WTC11 (cell line): ENCODE measurements at regions not wholly inside any gene's neighbourhood (a gene's known extent, or its start where the extent isn't known, plus 50 kb on each side); places are given as distances from the start of the nearest gene placed in this dataset.

Source experiments
- ATAC-seq: fragments of 200-7000 bp; cut with Tn5 transposase; 2 replicates; pipeline ENCODE4 v1.10.0; 2021; ENCODE audit warnings: mild to moderate bottlenecking, moderate library complexity
- CTCF ChIA-PET: fragments of 300-600 bp; sonication (Branson Sonifier 250); formaldehyde crosslinking; loops from one replicate; lab custom pipeline; 2021; ENCODE audit warnings: antibody characterized with exemption; lab: Charles Lee
- POLR2A ChIA-PET: fragments of 350-600 bp; sonication (Branson Sonifier 250); formaldehyde crosslinking; loops from one replicate; lab custom pipeline; 2021; ENCODE audit warnings: antibody characterized with exemption; lab: Charles Lee
- DNase-seq: peaks from one replicate; pipeline ENCODE4 v3.0.0; 2021; ENCODE audit warnings: low spot score
- H3K27ac Mint-ChIP-seq: 2 replicates; pipeline ENCODE4 v1.8.0; 2021; ENCODE audit warnings: mixed read lengths
- H3K27me3 Mint-ChIP-seq: 2 replicates; pipeline ENCODE4 v1.8.0; 2021; ENCODE audit warnings: low read depth, mild to moderate bottlenecking, moderate library complexity, mixed read lengths
- H3K36me3 Mint-ChIP-seq: 2 replicates; pipeline ENCODE4 v1.8.0; 2021; ENCODE audit warnings: mixed read lengths
- H3K4me1 Mint-ChIP-seq: 2 replicates; pipeline ENCODE4 v1.8.0; 2022; ENCODE audit warnings: mixed read lengths
- H3K4me3 Mint-ChIP-seq: 2 replicates; pipeline ENCODE4 v1.8.0; 2021; ENCODE audit warnings: mild to moderate bottlenecking, moderate library complexity, mixed read lengths
- H3K9me3 Mint-ChIP-seq: 2 replicates; pipeline ENCODE4 v1.8.0; 2021; ENCODE audit warnings: mixed read lengths
- AFF4 ChIP-seq: sonication (generic); formaldehyde crosslinking; IDR thresholded peaks from 2 replicates; pipeline ENCODE4 v1.8.1; 2023; ENCODE audit warnings: mild to moderate bottlenecking, missing genetic modification reagents, borderline replicate concordance
- ATF1 ChIP-seq: sonication (generic); formaldehyde crosslinking; IDR thresholded peaks from 2 replicates; pipeline ENCODE4 v1.8.1; 2023; ENCODE audit warnings: mild to moderate bottlenecking, moderate library complexity, missing genetic modification reagents
- ATF6 ChIP-seq: sonication (generic); formaldehyde crosslinking; IDR thresholded peaks from 2 replicates; pipeline ENCODE4 v1.8.1; 2023; ENCODE audit warnings: mild to moderate bottlenecking, missing genetic modification reagents
- CREB1 ChIP-seq: sonication (generic); formaldehyde crosslinking; IDR thresholded peaks from 2 replicates; pipeline ENCODE4 v1.8.0; 2023; ENCODE audit warnings: mild to moderate bottlenecking, missing genetic modification reagents
- E2F5 ChIP-seq: sonication (generic); formaldehyde crosslinking; IDR thresholded peaks from 2 replicates; pipeline ENCODE4 v1.8.1; 2022; ENCODE audit warnings: mild to moderate bottlenecking, moderate library complexity, missing genetic modification reagents
- EMX1 ChIP-seq: fragments of 250-450 bp; sonication (Bioruptor Pico); IDR thresholded peaks from 2 replicates; pipeline ENCODE4 v1.8.0; 2021; ENCODE audit warnings: mild to moderate bottlenecking
- ERG ChIP-seq: fragments of 250-450 bp; sonication (Bioruptor Pico); IDR thresholded peaks from 2 replicates; pipeline ENCODE4 v1.8.0; 2021; ENCODE audit warnings: mild to moderate bottlenecking
- ETV6 ChIP-seq: sonication (generic); formaldehyde crosslinking; IDR thresholded peaks from 2 replicates; pipeline ENCODE4 v1.8.1; 2022; ENCODE audit warnings: mild to moderate bottlenecking, missing genetic modification reagents
- FOXK1 ChIP-seq: sonication (generic); formaldehyde crosslinking; IDR thresholded peaks from 2 replicates; pipeline ENCODE4 v1.8.0; 2022; ENCODE audit warnings: mild to moderate bottlenecking, moderate library complexity, missing genetic modification reagents
- GABPB1 ChIP-seq: sonication (generic); formaldehyde crosslinking; IDR thresholded peaks from 2 replicates; pipeline ENCODE4 v1.8.1; 2023; ENCODE audit warnings: mild to moderate bottlenecking, missing genetic modification reagents
- GTF2I ChIP-seq: fragments of 250-450 bp; sonication (Bioruptor Pico); conservative IDR thresholded peaks from 2 replicates; pipeline ENCODE4 v1.4.0; 2021; ENCODE audit warnings: mild to moderate bottlenecking
- IRF2 ChIP-seq: sonication (generic); formaldehyde crosslinking; IDR thresholded peaks from 2 replicates; pipeline ENCODE4 v1.8.0; 2022; ENCODE audit warnings: low read depth, missing genetic modification reagents, borderline replicate concordance
- NFATC4 ChIP-seq: fragments of 250-450 bp; sonication (Bioruptor Pico); IDR thresholded peaks from 2 replicates; pipeline ENCODE4 v1.9.0; 2021; ENCODE audit warnings: mild to moderate bottlenecking
- PRRX2 ChIP-seq: fragments of 250-450 bp; sonication (Bioruptor Pico); IDR thresholded peaks from 2 replicates; pipeline ENCODE4 v1.8.0; 2021; ENCODE audit warnings: mild to moderate bottlenecking
- RELA ChIP-seq: sonication (generic); formaldehyde crosslinking; IDR thresholded peaks from 2 replicates; pipeline ENCODE4 v1.8.1; 2022; ENCODE audit warnings: missing genetic modification reagents, mild to moderate bottlenecking, borderline replicate concordance
- SMAD3 ChIP-seq: sonication (generic); formaldehyde crosslinking; IDR thresholded peaks from 2 replicates; pipeline ENCODE4 v1.8.0; 2022; ENCODE audit warnings: missing genetic modification reagents, mild to moderate bottlenecking, borderline replicate concordance
- SMAD4 ChIP-seq: sonication (generic); formaldehyde crosslinking; IDR thresholded peaks from 2 replicates; pipeline ENCODE4 v1.8.0; 2022; ENCODE audit warnings: mild to moderate bottlenecking, missing genetic modification reagents
- TEAD4 ChIP-seq: sonication (generic); formaldehyde crosslinking; IDR thresholded peaks from 2 replicates; pipeline ENCODE4 v1.8.0; 2022; ENCODE audit warnings: mild to moderate bottlenecking, missing genetic modification reagents
- ZMAT4 ChIP-seq: fragments of 250-450 bp; sonication (Bioruptor Pico); IDR thresholded peaks from 2 replicates; pipeline ENCODE4 v1.9.0; 2021; ENCODE audit warnings: mild to moderate bottlenecking
- ZNF219 ChIP-seq: sonication (generic); formaldehyde crosslinking; IDR thresholded peaks from 2 replicates; pipeline ENCODE4 v1.8.0; 2023; ENCODE audit warnings: missing genetic modification reagents, mild to moderate bottlenecking, borderline replicate concordance
- ZNF396 ChIP-seq: fragments of 250-450 bp; sonication (Bioruptor Pico); IDR thresholded peaks from 2 replicates; pipeline ENCODE4 v1.8.0; 2021; ENCODE audit warnings: mild to moderate bottlenecking, moderate library complexity, borderline replicate concordance
- TF ChIP-seq, protein P1 (sequence below): sonication (generic); formaldehyde crosslinking; IDR thresholded peaks from 2 replicates; pipeline ENCODE4 v1.8.1; 2023; ENCODE audit warnings: mild to moderate bottlenecking, missing genetic modification reagents
- TF ChIP-seq, protein P2 (sequence below): sonication (generic); formaldehyde crosslinking; IDR thresholded peaks from 2 replicates; pipeline ENCODE4 v1.8.1; 2023; ENCODE audit warnings: mild to moderate bottlenecking, missing genetic modification reagents, moderate library complexity
- TF ChIP-seq, protein P3 (sequence below): sonication (generic); formaldehyde crosslinking; conservative IDR thresholded peaks from 2 replicates; pipeline ENCODE4 v1.8.1; 2022; ENCODE audit warnings: mild to moderate bottlenecking, missing genetic modification reagents

DNA sequence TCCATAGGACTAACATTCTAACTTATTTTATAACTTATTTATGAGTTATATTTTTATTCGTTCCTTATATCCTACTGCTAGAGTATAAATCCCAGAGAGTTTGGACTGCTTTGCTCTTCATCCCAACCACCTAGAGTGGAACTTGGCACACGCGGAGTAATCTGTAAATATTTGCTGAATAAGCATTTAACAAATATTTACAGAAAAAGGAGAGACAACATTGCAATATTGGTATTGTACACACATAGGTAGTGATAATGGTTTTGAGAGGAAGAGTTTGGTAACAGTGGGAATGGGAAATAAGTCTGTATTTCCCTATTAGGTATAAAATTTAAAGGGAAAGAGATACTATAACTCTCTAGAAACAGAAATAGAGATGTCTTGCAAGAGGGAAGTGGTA is 634.8 kb upstream of the CITED2 start:
- Mint-ChIP-seq H3K9me3 (peaks cover 29% of the 10 kb centered on the region), H3K36me3 (peaks cover 20% of the 10 kb centered on the region), H3K4me1 (peaks cover under 1% of the 10 kb centered on the region; the same call in 1 of the 2 replicates), H3K27ac (no peak overlapping the region), H3K27me3 (no peaks in the 10 kb centered on the region; the same call in 1 of the 2 replicates), H3K4me3 (no peak overlapping the region)
- POLR2A ChIA-PET, result no interaction called here
- CTCF ChIA-PET, result no interaction called here
- DNase-seq (no peak), ATAC-seq (no peak)
- TF ChIP-seq ATF6 (no peak), EMX1 (CRISPR knock-in tag) (no peak), GTF2I (CRISPR knock-in tag) (no peak), SMAD4 (CRISPR knock-in tag) (no peak), ZNF396 (CRISPR knock-in tag) (no peak), AFF4 (CRISPR knock-in tag) (no peak), TEAD4 (CRISPR knock-in tag) (no peak), RELA (CRISPR knock-in tag) (no peak), IRF2 (no peak), ZNF219 (CRISPR knock-in tag) (no peak)
- TF ChIP-seq, protein P1, sequence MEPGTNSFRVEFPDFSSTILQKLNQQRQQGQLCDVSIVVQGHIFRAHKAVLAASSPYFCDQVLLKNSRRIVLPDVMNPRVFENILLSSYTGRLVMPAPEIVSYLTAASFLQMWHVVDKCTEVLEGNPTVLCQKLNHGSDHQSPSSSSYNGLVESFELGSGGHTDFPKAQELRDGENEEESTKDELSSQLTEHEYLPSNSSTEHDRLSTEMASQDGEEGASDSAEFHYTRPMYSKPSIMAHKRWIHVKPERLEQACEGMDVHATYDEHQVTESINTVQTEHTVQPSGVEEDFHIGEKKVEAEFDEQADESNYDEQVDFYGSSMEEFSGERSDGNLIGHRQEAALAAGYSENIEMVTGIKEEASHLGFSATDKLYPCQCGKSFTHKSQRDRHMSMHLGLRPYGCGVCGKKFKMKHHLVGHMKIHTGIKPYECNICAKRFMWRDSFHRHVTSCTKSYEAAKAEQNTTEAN (CRISPR knock-in tag), result no peak
- TF ChIP-seq, protein P2, sequence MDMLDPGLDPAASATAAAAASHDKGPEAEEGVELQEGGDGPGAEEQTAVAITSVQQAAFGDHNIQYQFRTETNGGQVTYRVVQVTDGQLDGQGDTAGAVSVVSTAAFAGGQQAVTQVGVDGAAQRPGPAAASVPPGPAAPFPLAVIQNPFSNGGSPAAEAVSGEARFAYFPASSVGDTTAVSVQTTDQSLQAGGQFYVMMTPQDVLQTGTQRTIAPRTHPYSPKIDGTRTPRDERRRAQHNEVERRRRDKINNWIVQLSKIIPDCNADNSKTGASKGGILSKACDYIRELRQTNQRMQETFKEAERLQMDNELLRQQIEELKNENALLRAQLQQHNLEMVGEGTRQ (CRISPR knock-in tag), result no peak
- TF ChIP-seq, protein P3, sequence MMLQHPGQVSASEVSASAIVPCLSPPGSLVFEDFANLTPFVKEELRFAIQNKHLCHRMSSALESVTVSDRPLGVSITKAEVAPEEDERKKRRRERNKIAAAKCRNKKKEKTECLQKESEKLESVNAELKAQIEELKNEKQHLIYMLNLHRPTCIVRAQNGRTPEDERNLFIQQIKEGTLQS (CRISPR knock-in tag), result no peak

DNA sequence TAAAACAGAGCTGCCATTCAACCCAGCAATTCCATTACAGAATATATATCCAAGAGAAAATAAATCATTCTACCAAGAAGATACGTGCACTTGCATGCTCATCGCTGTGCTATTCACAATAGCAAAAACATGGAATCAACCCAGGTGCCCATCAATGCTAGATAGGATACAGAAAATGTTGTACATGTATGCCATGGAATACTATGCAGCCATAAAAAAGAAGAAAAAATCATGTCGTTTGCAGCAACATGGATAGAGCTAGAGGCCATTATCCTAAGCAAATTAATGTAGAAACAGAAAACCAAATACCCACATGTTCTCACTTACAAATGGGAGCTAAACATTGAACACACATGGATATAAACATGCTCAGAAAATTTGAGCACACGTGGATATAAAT is 633.1 kb upstream of the CITED2 start:
- H3K36me3 Mint-ChIP-seq, result peaks cover 20% of the 10 kb centered on the region
- H3K4me3 Mint-ChIP-seq, result no peak overlapping the region
- peaks cover 24% of the 10 kb centered on the region for H3K9me3 Mint-ChIP-seq
- DNase-seq (no peak), ATAC-seq (no peak)
- H3K27me3 Mint-ChIP-seq, result no peaks in the 10 kb centered on the region; the same call in 1 of the 2 replicates
- H3K4me1 Mint-ChIP-seq, result peaks cover 11% of the 10 kb centered on the region
- CTCF ChIA-PET, result interaction anchor here (0.6 kb wide), 1 partner anchor 24 kb away, joined by 4 read pairs; no protein-coding TSS in a partner anchor
- no peak overlapping the region for H3K27ac Mint-ChIP-seq
- POLR2A ChIA-PET, result no interaction called here
- TF ChIP-seq PRRX2 (CRISPR knock-in tag), result no peak
- no peak for TF ChIP-seq ATF1 (CRISPR knock-in tag)
- no peak for TF ChIP-seq NFATC4 (CRISPR knock-in tag)
- no peak for TF ChIP-seq ERG (CRISPR knock-in tag)
- TF ChIP-seq FOXK1 (CRISPR knock-in tag), result no peak
- TF ChIP-seq ZMAT4, result no peak
- TF ChIP-seq SMAD3 (CRISPR knock-in tag), result no peak
- TF ChIP-seq E2F5 (CRISPR knock-in tag), result no peak
- no peak for TF ChIP-seq RELA (CRISPR knock-in tag)
- TF ChIP-seq ETV6 (CRISPR knock-in tag), result no peak
- TF ChIP-seq GABPB1, result no peak
- no peak for TF ChIP-seq SMAD4 (CRISPR knock-in tag)
- TF ChIP-seq CREB1, result no peak
